NT2/D1 (cell line): ENCODE measurements at regions not wholly inside any gene's neighbourhood (a gene's known extent, or its start where the extent isn't known, plus 50 kb on each side); places are given as distances from the start of the nearest gene placed in this dataset.

Experiments used
- SUZ12 ChIP-seq: IDR thresholded peaks from 2 replicates; pipeline ENCODE4 v1.6.1; 2011; ENCODE audit not compliant: insufficient read length, insufficient read depth; ENCODE audit errors: extremely low read depth
- YY1 ChIP-seq: IDR thresholded peaks from 2 replicates; pipeline ENCODE4 v1.6.1; 2011; ENCODE audit not compliant: insufficient read length, insufficient read depth
- ZNF274 ChIP-seq: IDR thresholded peaks from 2 replicates; pipeline ENCODE4 v1.6.1; 2011; ENCODE audit warnings: mild to moderate bottlenecking, low read depth, low read length

DNA sequence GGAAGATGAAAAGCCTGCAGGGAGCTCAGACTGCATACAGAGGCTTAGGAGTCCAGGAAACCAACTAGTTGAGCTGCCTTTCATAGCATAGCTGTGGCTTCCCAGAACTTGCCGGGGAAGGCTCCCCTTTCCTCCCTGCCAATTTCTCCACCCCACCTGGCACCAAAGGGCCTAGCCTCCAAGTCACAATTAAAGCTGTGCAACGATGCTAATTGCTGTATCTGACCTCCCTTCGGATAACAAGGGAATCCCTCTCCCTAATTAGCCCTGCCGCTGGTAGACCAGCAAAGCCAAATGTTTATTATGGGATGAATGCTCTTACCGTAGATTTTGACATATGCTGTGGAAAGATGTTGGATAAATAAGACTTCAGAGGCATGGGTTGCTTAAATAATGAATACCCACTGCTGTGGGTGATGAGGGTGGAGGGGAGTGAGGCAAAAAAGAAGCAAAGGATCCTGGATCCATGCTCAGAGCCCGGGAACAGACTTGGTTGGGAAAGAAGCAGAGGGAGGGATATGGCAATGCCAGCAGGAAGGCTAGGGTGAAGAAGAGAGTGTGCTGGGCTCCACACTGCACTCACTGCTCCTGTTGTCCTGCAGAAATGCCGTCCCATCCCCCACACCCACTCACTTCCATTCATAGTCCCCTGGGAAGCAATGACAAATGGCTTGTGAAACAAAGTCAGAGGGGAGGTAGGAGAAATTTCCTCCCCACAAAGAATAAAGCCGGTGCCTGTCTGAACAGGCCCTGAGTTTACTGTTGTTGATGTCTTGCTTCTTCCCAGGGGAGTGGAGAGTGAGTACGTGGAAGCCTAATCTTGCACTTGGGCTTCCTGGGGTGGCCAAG, 608.1 kb upstream of the CADM1 start:
- TF ChIP-seq YY1 (no peak), SUZ12 (no peak), ZNF274 (no peak)
